ENCODE measurements at regions not wholly inside any gene's neighbourhood (a gene's known extent, or its start where the extent isn't known, plus 50 kb on each side); places are given as distances from the start of the nearest gene placed in this dataset.

Small RNA genes in the stretch of these regions (small RNA-seq; reads per million reads assigned to genes)
- gene IGKV1OR2-11, result 0 reads per million in 4 donors
- gene IGKV1OR2-6, result 0 reads per million in 4 donors
- 0 reads per million in 4 donors for gene IGKV1OR2-9
- 0 reads per million in 4 donors for gene IGKV2OR2-8
- 0 reads per million in 4 donors for gene IGKV3OR2-5
